ENCODE measurements at regions not wholly inside any gene's neighbourhood (a gene's known extent, or its start where the extent isn't known, plus 50 kb on each side); places are given as distances from the start of the nearest gene placed in this dataset.
"Not testable (repeated sequence)": the region's sequence is repeated elsewhere in the genome, so short reads cannot be mapped to it uniquely, and the experiment has no call there.

DNA sequence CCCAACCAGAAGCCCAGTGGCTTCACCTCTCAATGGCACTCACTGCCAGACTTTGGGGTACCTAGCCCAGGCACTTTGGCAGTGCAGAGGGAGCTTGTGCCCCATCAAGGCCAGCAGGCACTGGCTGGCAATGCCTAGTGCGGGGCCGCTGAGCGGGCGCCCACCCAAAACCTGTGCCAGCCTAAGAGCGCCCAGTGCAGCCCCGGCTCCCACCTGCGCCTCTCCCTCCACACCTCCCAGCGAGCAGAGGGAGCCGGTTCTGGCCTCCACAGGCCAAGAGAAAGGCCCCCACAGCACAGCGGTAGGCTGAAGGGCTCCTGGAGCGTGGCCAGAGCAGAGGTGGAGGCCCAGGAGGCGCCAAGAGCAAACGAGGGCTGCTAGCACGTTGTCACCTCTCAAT, 930.8 kb downstream of the IPMK start:
- TF ChIP-seq, protein P1, sequence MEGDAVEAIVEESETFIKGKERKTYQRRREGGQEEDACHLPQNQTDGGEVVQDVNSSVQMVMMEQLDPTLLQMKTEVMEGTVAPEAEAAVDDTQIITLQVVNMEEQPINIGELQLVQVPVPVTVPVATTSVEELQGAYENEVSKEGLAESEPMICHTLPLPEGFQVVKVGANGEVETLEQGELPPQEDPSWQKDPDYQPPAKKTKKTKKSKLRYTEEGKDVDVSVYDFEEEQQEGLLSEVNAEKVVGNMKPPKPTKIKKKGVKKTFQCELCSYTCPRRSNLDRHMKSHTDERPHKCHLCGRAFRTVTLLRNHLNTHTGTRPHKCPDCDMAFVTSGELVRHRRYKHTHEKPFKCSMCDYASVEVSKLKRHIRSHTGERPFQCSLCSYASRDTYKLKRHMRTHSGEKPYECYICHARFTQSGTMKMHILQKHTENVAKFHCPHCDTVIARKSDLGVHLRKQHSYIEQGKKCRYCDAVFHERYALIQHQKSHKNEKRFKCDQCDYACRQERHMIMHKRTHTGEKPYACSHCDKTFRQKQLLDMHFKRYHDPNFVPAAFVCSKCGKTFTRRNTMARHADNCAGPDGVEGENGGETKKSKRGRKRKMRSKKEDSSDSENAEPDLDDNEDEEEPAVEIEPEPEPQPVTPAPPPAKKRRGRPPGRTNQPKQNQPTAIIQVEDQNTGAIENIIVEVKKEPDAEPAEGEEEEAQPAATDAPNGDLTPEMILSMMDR (IDR thresholded peaks at IDR 0.05; ENCODE audit: insufficient read depth, missing control alignments): no peak
- DNase-seq (ENCODE audit: insufficient read length, low spot score): no peak
- no peak for FAIRE-seq

DNA sequence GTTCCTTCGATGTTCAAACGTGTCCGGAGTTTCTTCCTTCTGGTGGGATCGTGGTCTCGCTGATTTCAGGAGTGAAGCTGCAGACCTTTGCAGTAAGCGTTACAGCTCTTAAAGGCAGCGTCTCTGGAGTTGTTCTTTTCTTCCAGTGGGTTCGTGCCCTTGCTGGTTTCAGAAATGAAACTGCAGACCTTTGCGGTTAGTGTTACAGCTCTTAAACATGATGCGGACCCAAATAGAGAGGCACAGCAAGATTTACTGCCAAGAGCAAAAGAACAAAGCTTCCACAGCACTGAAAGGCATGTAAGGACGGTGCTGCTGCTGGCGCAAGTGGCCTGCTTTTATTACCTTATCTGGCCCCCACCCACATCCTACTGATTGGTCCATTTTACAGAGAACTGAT, 931.4 kb downstream of the IPMK start:
- no peak for DNase-seq (ENCODE audit: insufficient read length, low spot score)
- TF ChIP-seq, protein P1 (IDR thresholded peaks at IDR 0.05; ENCODE audit: insufficient read depth, missing control alignments): no peak
- no peak for FAIRE-seq

DNA sequence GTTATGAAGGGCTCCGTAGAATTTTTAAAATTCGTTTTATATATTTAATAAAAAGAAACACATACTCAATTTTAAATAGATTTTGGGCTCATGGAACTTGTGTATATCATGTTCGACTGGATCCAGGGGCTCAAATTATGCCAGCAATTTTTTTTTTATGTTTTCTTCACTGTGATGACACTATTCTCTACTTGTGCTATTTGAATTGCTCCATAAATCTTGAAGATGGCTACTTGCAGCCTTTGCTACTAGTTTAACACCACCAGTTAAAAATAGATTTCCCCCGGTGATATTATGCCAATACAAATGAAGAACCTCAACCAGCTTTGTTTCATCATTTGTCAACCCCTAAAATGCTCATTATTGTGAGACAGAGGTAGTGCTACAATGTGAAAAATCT, 933.2 kb downstream of the IPMK start:
- DNase-seq (ENCODE audit: insufficient read length, low spot score) (no peak), FAIRE-seq (no peak)
- TF ChIP-seq, protein P1 (IDR thresholded peaks at IDR 0.05; ENCODE audit: insufficient read depth, missing control alignments): no peak

DNA sequence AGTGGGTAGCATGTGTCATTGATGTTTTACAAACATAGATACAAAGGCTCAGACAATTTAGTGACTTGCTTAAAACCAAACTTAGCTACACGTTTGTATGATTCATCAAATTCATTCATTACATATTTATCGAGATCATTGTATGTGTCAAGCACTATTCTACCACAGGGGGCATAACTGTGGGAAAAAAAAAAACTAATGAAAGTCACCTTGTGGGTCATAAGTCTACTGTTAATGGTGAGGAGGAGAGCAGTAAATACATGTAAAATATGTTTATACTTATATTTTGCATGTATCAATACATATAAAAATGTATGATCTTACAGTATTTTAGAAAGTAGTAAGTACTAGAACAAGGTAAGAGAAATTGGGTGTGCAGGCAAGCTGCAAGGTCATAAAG, 933.8 kb downstream of the IPMK start:
- FAIRE-seq (no peak), DNase-seq (ENCODE audit: insufficient read length, low spot score) (no peak)
- TF ChIP-seq, protein P1 (IDR thresholded peaks at IDR 0.05; ENCODE audit: insufficient read depth, missing control alignments): no peak

DNA sequence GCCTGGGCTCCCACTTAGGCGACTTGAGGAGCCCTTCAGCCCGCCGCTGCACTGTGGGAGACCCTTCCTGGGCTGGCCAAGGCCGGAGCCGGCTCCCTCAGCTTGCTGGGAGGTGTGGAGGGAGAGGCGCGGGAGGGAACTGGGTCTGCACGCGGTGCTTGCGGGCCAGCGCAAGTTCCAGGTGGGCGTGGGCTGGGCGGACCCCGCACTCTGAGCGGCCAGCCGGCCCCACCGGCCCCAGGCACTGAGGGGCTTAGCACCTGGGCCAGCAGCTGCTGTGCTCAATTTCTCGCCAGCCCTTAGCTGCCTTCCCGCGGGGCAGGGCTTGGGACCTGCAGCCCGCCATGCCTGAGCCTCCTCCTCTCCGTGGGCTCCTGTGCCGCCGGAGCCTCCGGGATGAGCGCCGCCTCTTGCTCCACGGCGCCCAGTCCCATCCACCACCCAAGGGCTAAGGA, 946.3 kb downstream of the IPMK start:
- not testable (repeated sequence) for DNase-seq (ENCODE audit: insufficient read length, low spot score); FAIRE-seq

DNA sequence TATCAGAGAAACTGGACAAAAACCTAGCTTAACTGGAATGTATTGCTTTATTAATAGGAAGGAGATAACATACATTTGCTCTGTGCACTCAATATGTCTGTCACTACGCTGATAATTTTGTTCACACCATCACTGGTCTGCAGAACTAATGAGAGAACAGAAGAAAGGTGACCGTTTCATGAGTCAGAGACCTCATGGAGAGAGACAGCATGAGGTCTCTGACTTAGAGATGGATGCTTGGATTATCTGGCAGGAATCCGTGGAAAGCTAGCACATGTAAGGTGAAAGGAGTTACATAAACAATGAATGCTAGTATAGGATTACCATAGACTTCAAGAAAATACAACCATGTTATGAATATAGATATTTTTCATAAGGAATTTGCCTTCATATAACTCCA, 947.3 kb downstream of the IPMK start:
- FAIRE-seq: no peak
- TF ChIP-seq, protein P1 (IDR thresholded peaks at IDR 0.05; ENCODE audit: insufficient read depth, missing control alignments): no peak

DNA sequence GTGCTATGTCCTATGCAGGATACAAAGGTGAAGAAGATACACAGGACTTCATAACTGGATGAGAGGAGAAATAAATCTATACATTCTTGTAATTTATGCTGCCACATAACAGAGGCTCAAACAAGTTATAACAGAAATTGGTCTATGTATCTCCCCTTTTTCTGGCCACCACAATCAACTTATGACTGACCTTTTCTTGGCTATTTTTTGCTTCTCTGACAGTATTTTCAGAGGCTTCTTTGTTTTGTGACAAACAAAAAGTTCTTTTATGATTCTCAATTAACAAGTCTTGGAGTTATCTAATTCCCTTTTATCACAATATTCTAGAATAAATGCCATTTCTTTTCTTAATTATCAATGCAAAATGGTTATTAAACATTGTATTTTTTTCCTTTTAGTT, 953.0 kb upstream of the ZWINT start:
- FAIRE-seq: no peak
- no peak for DNase-seq (ENCODE audit: insufficient read length, low spot score)
- TF ChIP-seq, protein P1 (IDR thresholded peaks at IDR 0.05; ENCODE audit: insufficient read depth, missing control alignments): no peak

More for the DNA sequence above, 947.3 kb downstream of the IPMK start:
- DNase-seq (ENCODE audit: insufficient read length, low spot score): no peak

DNA sequence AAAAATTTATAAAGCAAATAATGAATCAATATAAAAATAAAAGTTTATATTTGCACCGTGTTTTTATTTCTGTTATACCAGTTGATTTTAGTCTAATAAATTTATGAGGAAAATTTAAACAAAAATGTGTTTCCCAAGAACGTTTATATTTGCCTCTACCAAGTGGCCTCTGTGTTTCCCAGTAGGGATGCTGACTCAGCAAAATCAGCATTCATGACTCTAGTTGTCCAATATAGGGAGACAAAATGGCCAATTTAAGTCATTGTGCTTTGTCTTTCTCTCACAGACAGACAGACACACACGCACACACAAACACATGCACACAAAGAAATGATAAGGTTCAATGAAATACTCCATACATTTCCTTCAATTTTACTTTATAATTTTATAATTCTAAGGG, 942.5 kb upstream of the ZWINT start:
- FAIRE-seq (no peak), DNase-seq (ENCODE audit: insufficient read length, low spot score) (no peak)
- TF ChIP-seq, protein P1 (IDR thresholded peaks at IDR 0.05; ENCODE audit: insufficient read depth, missing control alignments): no peak

Measured in D721Med (cell line).